GM18867 (cell line): ENCODE measurements at regions not wholly inside any gene's neighbourhood (a gene's known extent, or its start where the extent isn't known, plus 50 kb on each side); places are given as distances from the start of the nearest gene placed in this dataset.

Experiments used
- ATAC-seq: cut with Tn5 transposase; IDR thresholded peaks from one replicate; pipeline ENCODE4 v1.9.1; 2021; ENCODE audit warnings: mild to moderate bottlenecking, moderate library complexity; ENCODE audit not compliant: unreplicated experiment

GRCh38 chr1:221067721-221068120 is 188.5 kb downstream of the HLX start:
- ATAC-seq = no peak

GRCh38 chr1:221069178-221069903 is 190.1 kb downstream of the HLX start:
- peak; percentile 89 for ATAC-seq

- ATAC-seq = no peak
Observed at GRCh38 chr1:221069986-221070385, 190.7 kb downstream of the HLX start.

GRCh38 chr1:221071777-221072176 is 192.5 kb downstream of the HLX start:
- no peak for ATAC-seq

- no peak for ATAC-seq
Observed at GRCh38 chr1:221072214-221072613, 193.0 kb downstream of the HLX start.

- no peak for ATAC-seq
Observed at GRCh38 chr1:221074332-221074731, 195.1 kb downstream of the HLX start.

GRCh38 chr1:221075911-221076310 is 196.7 kb downstream of the HLX start:
- no peak for ATAC-seq

- no peak for ATAC-seq
Observed at GRCh38 chr1:221076391-221076811, 197.2 kb downstream of the HLX start.

- no peak for ATAC-seq
Observed at GRCh38 chr1:221078260-221078965, 199.2 kb downstream of the HLX start.

GRCh38 chr1:221083902-221084301 is 204.7 kb downstream of the HLX start:
- no peak for ATAC-seq

- no peak for ATAC-seq
Observed at GRCh38 chr1:221084681-221085080, 205.4 kb downstream of the HLX start.

- ATAC-seq = no peak
Observed at GRCh38 chr1:221085701-221086375, 206.6 kb downstream of the HLX start.

- no peak for ATAC-seq
Observed at GRCh38 chr1:221087919-221088318, 208.7 kb downstream of the HLX start.

- ATAC-seq = no peak
Observed at GRCh38 chr1:221089273-221089672, 210.0 kb downstream of the HLX start.

- no peak for ATAC-seq
Observed at GRCh38 chr1:221089803-221090202, 210.6 kb downstream of the HLX start.

GRCh38 chr1:221093903-221094791 is 214.9 kb downstream of the HLX start:
- ATAC-seq = no peak

GRCh38 chr1:221097479-221098281 is 218.4 kb downstream of the HLX start:
- ATAC-seq = no peak

GRCh38 chr1:221098471-221099405 is 219.5 kb downstream of the HLX start:
- no peak for ATAC-seq
